HepG2 (cell line): ENCODE measurements at regions not wholly inside any gene's neighbourhood (a gene's known extent, or its start where the extent isn't known, plus 50 kb on each side); places are given as distances from the start of the nearest gene placed in this dataset.

Experiments used
- ATAC-seq: fragments of 200-7000 bp; cut with Tn5 transposase; 3 replicates; pipeline ENCODE4 v1.9.1; 2020; ENCODE audit warnings: mild to moderate bottlenecking, moderate library complexity
- BruUV-seq: library from RNA; stranded (reverse); fragments of 400-500 nt; replicated peaks from 2 replicates; lab custom pipeline; 2021; lab: Mats Ljungman, UMichigan
- CTCF ChIA-PET: fragments of 300-600 bp; formaldehyde crosslinking; extraction: SDS; loops from one replicate; lab custom pipeline; 2021; ENCODE audit warnings: low total read pairs, inconsistent platforms, low intra/inter-chr PET ratio; lab: Yijun Ruan, JAX
- POLR2A ChIA-PET: fragments of 350-600 bp; sonication (Branson Sonifier 250); formaldehyde crosslinking; loops from one replicate; lab custom pipeline; 2020; ENCODE audit warnings: antibody characterized with exemption, inconsistent platforms; lab: Yijun Ruan, JAX
- DNase-seq: peaks from one replicate; pipeline ENCODE4 v3.0.0-alpha.2; 2015; ENCODE audit warnings: low spot score
- FAIRE-seq: peaks from 3 replicates; lab custom pipeline; 2011; peaks lifted over from hg19 to GRCh38; lab: Jason Lieb, UNC
- H2AFZ ChIP-seq: one replicate; pipeline ENCODE4 v1.6.1; 2011; ENCODE audit warnings: low read length, inconsistent platforms
- H3K27ac ChIP-seq: fragments of 300-600 bp; 3 replicates; pipeline ENCODE4 v1.8.0; 2011; ENCODE audit warnings: mixed run types, mild to moderate bottlenecking, mixed read lengths, low read length, inconsistent platforms; ENCODE audit not compliant: insufficient read depth; ENCODE audit errors: extremely low read length
- H3K27me3 ChIP-seq, 2 experiments: fragments of 200-600 bp in 1 of 2; 2 replicates in 1 of 2; 3 replicates in 1 of 2; pipeline versions ENCODE4 v1.6.0 to v1.8.0; 2011; ENCODE audit warnings: low read length in 2 of 2, mild to moderate bottlenecking in 2 of 2, moderate library complexity in 2 of 2, inconsistent platforms in 1 of 2; ENCODE audit not compliant: insufficient read depth in 2 of 2, control insufficient read depth in 1 of 2
- H3K36me3 ChIP-seq, 2 experiments: fragments of 200-600 bp in 1 of 2; replicated peaks in 1 of 2; 2 replicates in 1 of 2; 3 replicates in 1 of 2; pipeline versions ENCODE4 v1.5.1 to v1.8.0; 2011; ENCODE audit warnings: low read length in 2 of 2, inconsistent platforms in 1 of 2; ENCODE audit not compliant: insufficient read depth in 2 of 2, control insufficient read depth in 1 of 2
- H3K4me1 ChIP-seq: 2 replicates; pipeline ENCODE4 v1.5.1; 2012; ENCODE audit warnings: low read length, inconsistent platforms; ENCODE audit not compliant: insufficient read depth
- H3K4me2 ChIP-seq: 2 replicates; pipeline ENCODE4 v1.6.0; 2011; ENCODE audit warnings: low read depth, low read length, inconsistent platforms
- H3K4me3 ChIP-seq, 3 experiments: fragments of 200-600 bp in 1 of 3; sonication (generic), shearing (Covaris generic) in 1 of 3; replicated peaks in 1 of 3; 2 replicates each; pipeline ENCODE4 v1.5.1; 2011 to 2016; ENCODE audit warnings: low read length in 3 of 3, inconsistent platforms in 2 of 3, low read depth in 2 of 3, mild to moderate bottlenecking in 2 of 3, control low read depth in 1 of 3, mixed read lengths in 1 of 3; ENCODE audit not compliant: insufficient read depth in 1 of 3
- H3K79me2 ChIP-seq: one replicate; pipeline ENCODE4 v1.6.1; 2011; ENCODE audit warnings: low read length, inconsistent platforms; ENCODE audit not compliant: insufficient read depth
- H3K9ac ChIP-seq: 2 replicates; pipeline ENCODE4 v1.6.0; 2011; ENCODE audit warnings: mild to moderate bottlenecking, low read depth, low read length, inconsistent platforms; ENCODE audit not compliant: insufficient read depth
- H3K9me3 ChIP-seq: 2 replicates; pipeline ENCODE4 v1.5.1; 2012; ENCODE audit warnings: mild to moderate bottlenecking, low read length
- H4K20me1 ChIP-seq: 2 replicates; pipeline ENCODE4 v1.6.0; 2011; ENCODE audit warnings: inconsistent platforms, mild to moderate bottlenecking, low read length, moderate library complexity; ENCODE audit not compliant: insufficient read depth
- CENPT ChIP-seq: sonication (generic); formaldehyde crosslinking; IDR thresholded peaks from 2 replicates; pipeline ENCODE4 v1.8.0; 2022; ENCODE audit warnings: low read depth, mild to moderate bottlenecking, moderate library complexity, missing genetic modification reagents
- HOXA3 ChIP-seq: sonication (generic); formaldehyde crosslinking; IDR thresholded peaks from 2 replicates; pipeline ENCODE4 v1.5.0; 2020; ENCODE audit warnings: missing genetic modification reagents
- JDP2 ChIP-seq: sonication (generic); formaldehyde crosslinking; IDR thresholded peaks from 2 replicates; pipeline ENCODE4 v1.8.1; 2022; ENCODE audit warnings: missing genetic modification reagents, borderline replicate concordance
- NR3C1 ChIP-seq: sonication (generic); formaldehyde crosslinking; IDR thresholded peaks from 2 replicates; pipeline ENCODE4 v1.4.0; 2020; ENCODE audit warnings: missing genetic modification reagents
- PAF1 ChIP-seq: IDR thresholded peaks from 2 replicates; pipeline ENCODE4 v1.6.1; 2016; ENCODE audit warnings: missing genetic modification reagents, missing compliant biosample characterization
- PRMT3 ChIP-seq: sonication (generic); formaldehyde crosslinking; IDR thresholded peaks from 2 replicates; pipeline ENCODE4 v1.8.1; 2022; ENCODE audit warnings: low read depth, mild to moderate bottlenecking, moderate library complexity, missing genetic modification reagents, borderline replicate concordance
- RBM22 ChIP-seq: fragments of 200-400 bp; formaldehyde crosslinking; optimal IDR thresholded peaks from 2 replicates; pipeline ENCODE3; 2017; ENCODE audit warnings: mild to moderate bottlenecking, low read length, moderate library complexity
- ZFP41 ChIP-seq: sonication (generic); formaldehyde crosslinking; IDR thresholded peaks from 2 replicates; pipeline ENCODE4 v1.4.0; 2020; ENCODE audit warnings: mild to moderate bottlenecking, missing genetic modification reagents, borderline replicate concordance
- ZMAT3 ChIP-seq: sonication (generic); formaldehyde crosslinking; conservative IDR thresholded peaks from 2 replicates; pipeline ENCODE4 v1.7.0; 2021; ENCODE audit warnings: missing genetic modification reagents
- ZNF607 ChIP-seq: sonication (generic); formaldehyde crosslinking; IDR thresholded peaks from 2 replicates; pipeline ENCODE4 v1.5.1; 2020; ENCODE audit warnings: missing genetic modification reagents, mild to moderate bottlenecking, borderline replicate concordance
- WGBS: methylation state at CpG from one replicate; pipeline ENCODE4 v1.1.6; 2017; ENCODE audit warnings: low lambda C conversion rate; 5-methylcytosine and 5-hydroxymethylcytosine counted together
- in situ Hi-C: cut with HindIII; loops from 2 replicates; pipeline ENCODE4 v1.10.0; 2017; ENCODE audit warnings: low pct_unique_long_range_greater_than_20kb; ENCODE audit not compliant: extremely low pct_ligation_motif_present
- intact Hi-C: fragments of 100-400 bp; cut with micrococcal nuclease; formaldehyde crosslinking; loops from one replicate; pipeline ENCODE4 v1.10.0; 2022; ENCODE audit not compliant: unreplicated experiment
- TF ChIP-seq, protein P1 (sequence below): sonication (generic); formaldehyde crosslinking; IDR thresholded peaks from 2 replicates; pipeline ENCODE4 v1.4.0; 2020; ENCODE audit warnings: missing genetic modification reagents

DNA sequence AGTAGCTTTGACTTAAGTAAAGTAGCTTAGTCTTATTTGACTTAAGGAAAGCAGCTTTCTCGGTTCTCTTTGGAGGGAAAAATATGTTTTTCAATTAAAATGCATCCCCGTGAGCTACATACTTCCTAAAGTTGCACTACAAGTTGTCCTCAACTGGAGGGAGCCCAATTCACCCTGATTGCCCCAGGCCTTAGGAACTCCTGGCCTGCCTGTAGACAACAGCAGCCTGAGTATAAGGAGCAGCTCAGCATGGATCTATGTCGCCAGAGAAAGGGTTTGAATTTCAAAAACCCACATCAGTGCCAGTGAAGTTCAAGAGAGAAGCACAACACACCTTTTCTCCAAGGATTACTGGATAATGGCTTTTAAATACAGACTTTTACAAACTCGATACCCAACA, 772.0 kb downstream of the TNS3 start:
- FAIRE-seq (no peak), DNase-seq (no peak), ATAC-seq (no peak)
- no TSS peak for BruUV-seq
- Histone ChIP-seq H4K20me1 (no peaks in the 10 kb centered on the region), H3K36me3 (no peaks in the 10 kb centered on the region), H3K4me2 (no peak overlapping the region), H3K9ac (no peak overlapping the region), H3K27me3 (no peaks in the 10 kb centered on the region)
- in situ Hi-C loops (no loop called here), intact Hi-C loops (no loop called here)
- ChIA-PET POLR2A (no interaction called here), CTCF (no interaction called here)
- TF ChIP-seq, protein P1, sequence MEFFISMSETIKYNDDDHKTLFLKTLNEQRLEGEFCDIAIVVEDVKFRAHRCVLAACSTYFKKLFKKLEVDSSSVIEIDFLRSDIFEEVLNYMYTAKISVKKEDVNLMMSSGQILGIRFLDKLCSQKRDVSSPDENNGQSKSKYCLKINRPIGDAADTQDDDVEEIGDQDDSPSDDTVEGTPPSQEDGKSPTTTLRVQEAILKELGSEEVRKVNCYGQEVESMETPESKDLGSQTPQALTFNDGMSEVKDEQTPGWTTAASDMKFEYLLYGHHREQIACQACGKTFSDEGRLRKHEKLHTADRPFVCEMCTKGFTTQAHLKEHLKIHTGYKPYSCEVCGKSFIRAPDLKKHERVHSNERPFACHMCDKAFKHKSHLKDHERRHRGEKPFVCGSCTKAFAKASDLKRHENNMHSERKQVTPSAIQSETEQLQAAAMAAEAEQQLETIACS (CRISPR knock-in tag) = no peak
- TF ChIP-seq CENPT (CRISPR knock-in tag) (no peak), PAF1 (CRISPR knock-in tag) (no peak), ZNF607 (CRISPR knock-in tag) (no peak), ZFP41 (CRISPR knock-in tag) (no peak), PRMT3 (CRISPR knock-in tag) (no peak), HOXA3 (CRISPR knock-in tag) (no peak)
- TF ChIP-seq, all 625 proteins: peak for 0
- 14% methylated on average over 4 of the region's 4 CpGs for WGBS
- Histone ChIP-seq H3K4me1 (no peaks in the 10 kb centered on the region), H3K9me3 (no peaks in the 10 kb centered on the region), H3K27ac (no peak overlapping the region), H3K79me2 (no peaks in the 10 kb centered on the region), H3K4me3 (no peak overlapping the region), H2AFZ (no peak overlapping the region)

DNA sequence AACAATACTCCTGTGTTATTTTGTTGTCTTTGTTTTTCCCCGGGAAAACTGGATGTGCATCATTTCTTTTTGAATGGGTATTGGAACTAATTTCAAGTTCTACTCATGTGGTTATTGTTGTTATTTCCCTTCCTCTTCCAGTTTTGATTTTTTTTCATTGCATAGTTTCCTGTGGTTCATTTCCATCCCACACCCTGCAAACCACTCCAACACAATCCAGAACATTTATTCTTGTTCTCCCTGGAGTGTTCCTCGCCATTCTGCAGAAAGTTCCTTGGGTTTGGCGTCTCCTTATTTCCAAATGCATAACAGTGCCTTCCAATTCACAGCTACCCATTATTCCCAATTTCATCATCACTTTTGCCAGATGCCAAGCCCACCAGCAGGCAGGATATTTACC, 775.1 kb downstream of the TNS3 start:
- no peak for ATAC-seq
- H4K20me1 ChIP-seq = no peaks in the 10 kb centered on the region
- no peak overlapping the region for H3K9ac ChIP-seq
- no peak for DNase-seq
- ChIA-PET POLR2A (no interaction called here), CTCF (no interaction called here)
- WGBS = 1% methylated on average over 3 of the region's 3 CpGs
- TF ChIP-seq JDP2 (CRISPR knock-in tag) (no peak), RBM22 (no peak), NR3C1 (CRISPR knock-in tag) (no peak), ZMAT3 (CRISPR knock-in tag) (no peak)
- no peaks in the 10 kb centered on the region for H3K4me1 ChIP-seq
- no TSS peak for BruUV-seq
- intact Hi-C loops = no loop called here
- no peak overlapping the region for H3K27ac ChIP-seq
- H3K27me3 ChIP-seq = no peaks in the 10 kb centered on the region
- H3K79me2 ChIP-seq = no peaks in the 10 kb centered on the region
- no peak overlapping the region for H3K4me2 ChIP-seq
- no peaks in the 10 kb centered on the region for H3K36me3 ChIP-seq
- no peak for FAIRE-seq
- H3K4me3 ChIP-seq = no peak overlapping the region
- no peaks in the 10 kb centered on the region for H3K9me3 ChIP-seq
- no peak overlapping the region for H2AFZ ChIP-seq
- in situ Hi-C loops = no loop called here
